G401.6 (cell line): ENCODE measurements at regions not wholly inside any gene's neighbourhood (a gene's known extent, or its start where the extent isn't known, plus 50 kb on each side); places are given as distances from the start of the nearest gene placed in this dataset.
A peak's percentile ranks its signal among the peaks of the same experiment; 100 is the strongest.
"Not testable (repeated sequence)": the region's sequence is repeated elsewhere in the genome, so short reads cannot be mapped to it uniquely, and the experiment has no call there.

Source experiments
- FAIRE-seq: peaks from 2 replicates; lab custom pipeline; 2012; peaks lifted over from hg19 to GRCh38; lab: Jason Lieb, UNC

GRCh38 chr2:240255165-240255491 is 114.7 kb upstream of the OTOS start:
- no peak for FAIRE-seq

GRCh38 chr2:240255811-240256703 is 115.6 kb upstream of the OTOS start:
- FAIRE-seq = peak; percentile 67

- no peak for FAIRE-seq
Measured at GRCh38 chr2:240256704-240257637, 116.5 kb upstream of the OTOS start.

GRCh38 chr2:240257940-240258580 is 117.6 kb upstream of the OTOS start:
- no peak for FAIRE-seq

- no peak for FAIRE-seq
Measured at GRCh38 chr2:240258685-240259084, 118.2 kb upstream of the OTOS start.

- no peak for FAIRE-seq
Measured at GRCh38 chr2:240259201-240259923, 118.9 kb upstream of the OTOS start.

GRCh38 chr2:240259924-240260529 is 119.6 kb upstream of the OTOS start:
- FAIRE-seq = no peak

- FAIRE-seq = no peak
Measured at GRCh38 chr2:240260664-240261063, 120.2 kb upstream of the OTOS start.

- FAIRE-seq = not testable (repeated sequence)
Measured at GRCh38 chr2:240262578-240262977, 122.1 kb upstream of the OTOS start.

GRCh38 chr2:240269380-240269779 is 128.9 kb upstream of the OTOS start:
- FAIRE-seq = no peak

GRCh38 chr2:240269886-240270285 is 129.4 kb upstream of the OTOS start:
- no peak for FAIRE-seq

GRCh38 chr2:240271716-240272341 is 131.4 kb upstream of the OTOS start:
- no peak for FAIRE-seq

- FAIRE-seq = no peak
Measured at GRCh38 chr2:240275386-240275785, 134.9 kb upstream of the OTOS start.

GRCh38 chr2:240277073-240277806 is 136.8 kb upstream of the OTOS start:
- FAIRE-seq = no peak

GRCh38 chr2:240277807-240278522 is 137.5 kb upstream of the OTOS start:
- FAIRE-seq = no peak

- no peak for FAIRE-seq
Measured at GRCh38 chr2:240278661-240279060, 138.2 kb upstream of the OTOS start.

- FAIRE-seq = no peak
Measured at GRCh38 chr2:240280621-240281020, 140.2 kb upstream of the OTOS start.

- no peak for FAIRE-seq
Measured at GRCh38 chr2:240284503-240285259, 144.2 kb upstream of the OTOS start.

GRCh38 chr2:240285725-240286124 is 145.3 kb upstream of the OTOS start:
- no peak for FAIRE-seq
